AG04450 (cell line): ENCODE measurements at regions not wholly inside any gene's neighbourhood (a gene's known extent, or its start where the extent isn't known, plus 50 kb on each side); places are given as distances from the start of the nearest gene placed in this dataset.

Source experiments
- CTCF ChIA-PET: fragments of 300-600, 350-600 bp; formaldehyde crosslinking; extraction: SDS; loops from one replicate; lab custom pipeline; 2022; ENCODE audit warnings: antibody characterized with exemption, inconsistent platforms; lab: Charles Lee
- POLR2A ChIA-PET: fragments of 350-600 bp; formaldehyde crosslinking; extraction: SDS; loops from one replicate; lab custom pipeline; 2021; ENCODE audit warnings: antibody characterized with exemption, inconsistent platforms; lab: Yijun Ruan, JAX
- DNase-seq: peaks from one replicate; pipeline ENCODE4 v3.0.0-alpha.2; 2011; ENCODE audit warnings: low read depth, low spot score
- H3K27ac ChIP-seq: one replicate; pipeline ENCODE4 v1.5.1; 2012; ENCODE audit warnings: low read depth, low read length, control low read depth
- H3K27me3 ChIP-seq: one replicate; pipeline ENCODE4 v1.6.0; 2012; ENCODE audit warnings: low read length; ENCODE audit not compliant: control insufficient read depth, insufficient read depth
- H3K4me3 ChIP-seq: 2 replicates; pipeline ENCODE4 v1.5.1; 2011; ENCODE audit warnings: mild to moderate bottlenecking, low read depth, low read length, control low read depth
- H3K9me3 ChIP-seq: 2 replicates; pipeline ENCODE4 v1.5.1; 2012; ENCODE audit warnings: low read length; ENCODE audit not compliant: control insufficient read depth, insufficient read depth
- TF ChIP-seq, protein P1 (sequence below): IDR thresholded peaks from 2 replicates; pipeline ENCODE4 v1.5.1; 2011; ENCODE audit warnings: low read depth, low read length, control low read depth, inconsistent platforms

- CTCF ChIA-PET, result no interaction called here
- POLR2A ChIA-PET, result no interaction called here
- DNase-seq, result no peak
- H3K27ac ChIP-seq, result no peak overlapping the region
- no peaks in the 10 kb centered on the region for H3K9me3 ChIP-seq
- no peaks in the 10 kb centered on the region for H3K27me3 ChIP-seq
- TF ChIP-seq, protein P1, sequence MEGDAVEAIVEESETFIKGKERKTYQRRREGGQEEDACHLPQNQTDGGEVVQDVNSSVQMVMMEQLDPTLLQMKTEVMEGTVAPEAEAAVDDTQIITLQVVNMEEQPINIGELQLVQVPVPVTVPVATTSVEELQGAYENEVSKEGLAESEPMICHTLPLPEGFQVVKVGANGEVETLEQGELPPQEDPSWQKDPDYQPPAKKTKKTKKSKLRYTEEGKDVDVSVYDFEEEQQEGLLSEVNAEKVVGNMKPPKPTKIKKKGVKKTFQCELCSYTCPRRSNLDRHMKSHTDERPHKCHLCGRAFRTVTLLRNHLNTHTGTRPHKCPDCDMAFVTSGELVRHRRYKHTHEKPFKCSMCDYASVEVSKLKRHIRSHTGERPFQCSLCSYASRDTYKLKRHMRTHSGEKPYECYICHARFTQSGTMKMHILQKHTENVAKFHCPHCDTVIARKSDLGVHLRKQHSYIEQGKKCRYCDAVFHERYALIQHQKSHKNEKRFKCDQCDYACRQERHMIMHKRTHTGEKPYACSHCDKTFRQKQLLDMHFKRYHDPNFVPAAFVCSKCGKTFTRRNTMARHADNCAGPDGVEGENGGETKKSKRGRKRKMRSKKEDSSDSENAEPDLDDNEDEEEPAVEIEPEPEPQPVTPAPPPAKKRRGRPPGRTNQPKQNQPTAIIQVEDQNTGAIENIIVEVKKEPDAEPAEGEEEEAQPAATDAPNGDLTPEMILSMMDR, result no peak
- no peak overlapping the region for H3K4me3 ChIP-seq
Observed at GRCh38 chr7:115654384-115655214, 376.0 kb downstream of the TFEC start.

DNA sequence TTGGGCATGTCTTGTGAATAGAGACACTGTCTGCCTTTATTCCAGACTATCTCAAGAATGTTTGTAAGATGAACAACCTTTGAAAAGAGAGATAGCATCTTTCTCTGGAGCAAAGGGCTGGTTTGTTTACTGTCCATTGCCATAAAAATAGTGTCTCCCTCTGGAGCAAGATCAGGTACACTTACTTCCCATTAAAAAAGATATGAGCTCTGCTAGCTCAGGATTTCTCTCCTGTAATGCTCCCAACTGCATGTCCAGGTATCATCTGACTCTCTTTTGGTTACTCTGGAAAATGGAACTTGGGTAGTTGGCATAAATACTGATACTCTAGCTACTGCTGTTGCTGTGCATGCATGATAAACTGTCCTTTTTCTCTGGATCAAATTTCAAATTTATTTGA, 381.1 kb downstream of the TFEC start:
- H3K9me3 ChIP-seq, result no peaks in the 10 kb centered on the region
- TF ChIP-seq, protein P1, result no peak
- no peak for DNase-seq
- POLR2A ChIA-PET, result no interaction called here
- H3K27me3 ChIP-seq, result no peaks in the 10 kb centered on the region
- no peak overlapping the region for H3K27ac ChIP-seq
- CTCF ChIA-PET, result no interaction called here
- no peak overlapping the region for H3K4me3 ChIP-seq

GRCh38 chr7:115647712-115648111, 382.9 kb downstream of the TFEC start:
- POLR2A ChIA-PET, result no interaction called here
- DNase-seq, result no peak
- TF ChIP-seq, protein P1, result no peak
- CTCF ChIA-PET, result no interaction called here
- H3K4me3 ChIP-seq, result no peak overlapping the region
- H3K27ac ChIP-seq, result no peak overlapping the region
- H3K27me3 ChIP-seq, result no peaks in the 10 kb centered on the region
- H3K9me3 ChIP-seq, result no peaks in the 10 kb centered on the region

DNA sequence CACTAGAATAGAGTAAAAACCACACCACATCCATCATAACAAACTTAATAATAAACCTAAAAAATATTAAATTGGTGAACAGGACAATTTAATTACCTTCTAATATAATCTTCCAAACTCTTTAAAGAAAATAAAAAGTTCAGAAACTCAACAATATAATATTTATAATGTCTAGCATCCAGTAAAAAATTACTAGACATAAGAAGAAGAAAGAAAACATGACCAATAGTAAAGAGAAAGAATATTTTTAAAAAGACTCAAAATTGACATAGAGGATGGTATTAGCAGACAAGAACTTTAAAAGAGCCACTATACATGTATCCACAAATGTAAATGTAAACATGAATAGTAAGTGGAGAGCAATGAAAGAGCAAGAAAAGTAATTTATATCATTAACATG, 388.4 kb downstream of the TFEC start:
- TF ChIP-seq, protein P1, result no peak
- no peak for DNase-seq
- no peaks in the 10 kb centered on the region for H3K9me3 ChIP-seq
- H3K27ac ChIP-seq, result no peak overlapping the region
- POLR2A ChIA-PET, result no interaction called here
- CTCF ChIA-PET, result no interaction called here
- no peak overlapping the region for H3K4me3 ChIP-seq
- H3K27me3 ChIP-seq, result no peaks in the 10 kb centered on the region

DNA sequence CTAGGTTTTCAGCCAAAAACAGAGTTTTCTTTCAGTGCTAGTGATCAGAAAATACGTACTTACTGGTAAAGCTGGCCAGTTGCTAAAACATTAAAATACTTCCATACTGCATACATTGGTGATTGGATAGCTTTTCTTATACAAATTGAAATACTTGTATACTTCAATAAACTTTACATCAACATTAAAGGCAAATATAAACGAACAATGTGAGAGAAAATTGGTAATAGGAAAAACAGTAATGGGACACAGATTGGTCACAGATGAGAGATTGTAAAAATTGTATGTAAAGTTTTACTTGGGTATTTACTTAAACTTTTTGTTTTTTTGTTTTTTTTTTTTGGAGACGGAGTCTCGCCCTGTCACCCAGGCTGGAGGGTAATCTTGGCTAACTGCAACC, 391.7 kb downstream of the TFEC start:
- Histone ChIP-seq H3K27ac (no peak overlapping the region), H3K9me3 (no peaks in the 10 kb centered on the region), H3K27me3 (no peaks in the 10 kb centered on the region), H3K4me3 (no peak overlapping the region)
- TF ChIP-seq, protein P1, result no peak
- ChIA-PET POLR2A (interaction anchor here (0.7 kb wide), 1 partner anchor 231 kb away, joined by 3 read pairs; no protein-coding TSS in a partner anchor), CTCF (interaction anchor here (0.5 to 0.9 kb wide), 2 partner anchors 212 to 964 kb away, joined by 3 read pairs; no protein-coding TSS in a partner anchor)
- no peak for DNase-seq
